Midbrain (tissue), 1 donor: ENCODE measurements at regions not wholly inside any gene's neighbourhood (a gene's known extent, or its start where the extent isn't known, plus 50 kb on each side); places are given as distances from the start of the nearest gene placed in this dataset.
A peak's percentile ranks its signal among the peaks of the same experiment; 100 is the strongest.

Source experiments
- DNase-seq: peaks from one replicate; lab custom pipeline; 2025; lab: John Stamatoyannopoulos, UW

GRCh38 chr17:17417718-17418181 is 59.0 kb upstream of the MED9 start:
- DNase-seq, result no peak

GRCh38 chr17:17419166-17419565 is 57.6 kb upstream of the MED9 start:
- DNase-seq, result no peak

GRCh38 chr17:17419631-17420030 is 57.2 kb upstream of the MED9 start:
- DNase-seq, result peak; percentile 69

- no peak for DNase-seq
These were observed 56.7 kb upstream of the MED9 start for GRCh38 chr17:17420082-17420481.

GRCh38 chr17:17420561-17421269 is 56.1 kb upstream of the MED9 start:
- no peak for DNase-seq

GRCh38 chr17:17421346-17422216 is 55.2 kb upstream of the MED9 start:
- DNase-seq, result no peak

- no peak for DNase-seq
These were observed 54.6 kb upstream of the MED9 start for GRCh38 chr17:17422217-17422610.

- no peak for DNase-seq
These were observed 54.2 kb upstream of the MED9 start for GRCh38 chr17:17422641-17423040.

GRCh38 chr17:17423656-17424055 is 53.1 kb upstream of the MED9 start:
- DNase-seq, result no peak

- no peak for DNase-seq
These were observed 52.2 kb upstream of the MED9 start for GRCh38 chr17:17424552-17424951.

GRCh38 chr17:17425005-17425404 is 51.8 kb upstream of the MED9 start:
- DNase-seq, result no peak

GRCh38 chr17:17425591-17425990 is 51.2 kb upstream of the MED9 start:
- no peak for DNase-seq

GRCh38 chr17:17426184-17426583 is 50.6 kb upstream of the MED9 start:
- DNase-seq, result no peak
